ENCODE measurements at regions not wholly inside any gene's neighbourhood (a gene's known extent, or its start where the extent isn't known, plus 50 kb on each side); places are given as distances from the start of the nearest gene placed in this dataset.

GRCh38 chr6:14187406-14187805, 69.8 kb downstream of the CD83 start:
- no peak for DNase-seq (ENCODE audit: low spot score)

DNA sequence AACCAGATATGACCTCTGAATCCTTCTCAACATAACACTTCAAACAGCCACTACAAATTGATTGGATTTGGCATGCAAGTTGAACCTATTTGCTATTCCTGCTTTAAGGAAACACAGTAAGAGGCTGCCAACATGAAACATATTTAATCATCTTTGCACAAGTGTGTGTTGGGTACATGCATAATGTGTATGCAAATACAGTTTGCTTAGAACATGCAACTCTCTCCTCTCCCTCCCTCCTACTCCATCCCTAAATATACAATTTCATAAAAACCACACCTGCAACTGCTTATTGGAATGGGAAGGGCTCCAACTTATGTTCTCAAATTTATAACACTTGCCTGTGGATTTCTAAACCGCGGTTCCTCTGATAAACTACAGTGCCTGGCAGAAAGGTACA, 71.5 kb downstream of the CD83 start:
- DNase-seq (ENCODE audit: low spot score): no peak

DNA sequence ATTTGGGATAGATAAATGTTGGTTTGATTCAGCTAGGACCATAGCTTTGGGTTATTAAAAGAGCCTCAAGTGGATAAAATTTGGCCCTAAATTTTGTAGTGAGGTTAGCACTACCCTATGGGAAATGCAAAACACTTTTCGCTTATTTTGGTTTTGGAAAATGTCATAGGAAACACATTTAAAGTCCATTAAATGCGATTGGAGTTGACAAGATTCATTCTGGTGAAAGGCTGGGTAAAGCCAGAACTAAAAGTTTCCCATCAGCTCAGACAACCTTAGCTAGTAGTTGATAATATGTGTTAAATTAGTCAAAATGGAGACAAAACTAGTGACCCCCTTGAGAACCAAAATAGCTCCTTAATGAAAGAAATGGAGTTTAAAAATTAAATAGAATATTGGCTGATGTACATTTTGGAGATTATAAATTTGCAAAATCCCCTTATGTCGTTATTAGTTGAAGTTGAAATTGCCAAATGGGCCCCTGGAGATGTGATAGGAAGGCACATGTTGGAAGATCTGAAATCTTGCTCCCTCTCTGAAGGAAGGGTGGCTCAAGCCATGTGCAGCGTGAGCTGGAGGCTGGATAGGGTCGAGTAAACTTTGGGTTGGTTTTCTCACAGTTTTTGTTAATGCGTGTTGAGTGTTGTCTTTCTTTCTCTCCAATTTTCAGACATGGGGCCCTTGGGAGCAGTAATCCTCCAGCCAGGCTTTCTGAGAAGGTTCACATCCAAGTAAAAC, 72.8 kb downstream of the CD83 start:
- DNase-seq (ENCODE audit: low spot score): no peak

GRCh38 chr6:14190929-14191224, 73.3 kb downstream of the CD83 start:
- no peak for DNase-seq (ENCODE audit: low spot score)

GRCh38 chr6:14191761-14192160, 74.2 kb downstream of the CD83 start:
- no peak for DNase-seq (ENCODE audit: low spot score)

DNA sequence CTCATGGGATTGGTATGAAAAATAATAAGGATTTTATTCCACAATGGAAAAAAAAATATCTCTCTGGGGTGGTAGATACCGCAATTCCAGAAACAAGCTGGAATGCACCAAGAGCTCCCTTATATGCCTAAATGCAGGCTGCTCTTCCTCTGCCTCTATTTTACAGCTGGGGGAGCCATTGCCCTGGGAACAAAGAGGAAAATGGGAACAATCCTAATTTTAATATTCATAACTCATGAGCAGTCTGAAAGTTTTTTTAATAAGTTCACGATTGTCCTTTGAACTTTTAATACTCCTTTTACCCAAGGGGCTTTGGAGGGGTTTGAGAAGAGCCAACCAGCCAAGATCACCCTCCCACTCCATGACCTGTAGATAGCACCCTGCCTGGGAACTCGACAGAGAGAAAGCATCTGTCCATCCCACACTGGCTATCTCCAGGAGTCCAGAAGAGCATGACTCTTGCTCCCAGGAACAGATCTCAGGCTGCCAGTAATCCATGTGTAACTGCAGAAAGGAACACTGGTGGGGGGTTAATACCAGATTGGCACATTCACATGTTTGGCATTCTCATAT, 74.7 kb downstream of the CD83 start:
- no peak for DNase-seq (ENCODE audit: low spot score)

DNA sequence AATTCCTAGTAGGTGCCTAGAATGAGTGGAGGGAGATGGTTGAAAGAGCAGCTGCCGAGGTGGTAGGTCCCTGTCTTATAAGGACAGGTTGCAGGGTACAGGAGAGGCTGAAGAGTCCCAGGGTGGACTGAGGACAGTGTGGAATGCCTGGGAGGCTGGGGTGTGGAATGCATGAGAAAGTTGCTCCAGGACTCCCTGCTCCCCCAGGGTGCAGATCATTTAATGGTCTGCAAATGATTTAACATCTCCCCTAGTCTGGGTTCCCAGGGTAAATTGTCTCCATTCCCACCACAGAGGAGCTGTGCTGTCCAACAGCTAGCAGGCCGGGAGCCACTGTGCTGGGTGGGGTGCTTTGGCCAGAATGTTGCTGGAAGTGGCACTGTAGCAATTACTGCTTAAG, 76.0 kb downstream of the CD83 start:
- no peak for DNase-seq (ENCODE audit: low spot score)

GRCh38 chr6:14194483-14194882, 76.9 kb downstream of the CD83 start:
- DNase-seq (ENCODE audit: low spot score): no peak

DNA sequence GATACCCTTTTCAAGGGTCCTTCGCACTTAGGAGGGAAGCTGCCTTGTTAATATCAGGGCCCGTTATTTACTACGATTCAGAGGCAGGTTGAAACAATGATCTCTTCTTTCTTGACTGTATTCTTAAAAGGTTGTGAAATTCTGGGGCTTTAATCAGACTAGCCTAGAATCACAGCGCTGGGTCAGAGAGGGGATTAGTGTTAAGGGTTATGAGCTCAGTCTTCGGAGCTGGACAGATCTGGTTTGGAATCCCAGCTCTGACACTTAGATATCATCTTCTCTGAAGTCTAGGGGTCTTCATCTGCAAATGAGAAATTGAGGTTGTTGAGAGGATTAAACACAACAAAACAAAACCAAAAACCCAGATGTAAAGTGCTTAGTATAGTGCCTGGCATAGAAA, 77.4 kb downstream of the CD83 start:
- DNase-seq (ENCODE audit: low spot score): no peak

DNA sequence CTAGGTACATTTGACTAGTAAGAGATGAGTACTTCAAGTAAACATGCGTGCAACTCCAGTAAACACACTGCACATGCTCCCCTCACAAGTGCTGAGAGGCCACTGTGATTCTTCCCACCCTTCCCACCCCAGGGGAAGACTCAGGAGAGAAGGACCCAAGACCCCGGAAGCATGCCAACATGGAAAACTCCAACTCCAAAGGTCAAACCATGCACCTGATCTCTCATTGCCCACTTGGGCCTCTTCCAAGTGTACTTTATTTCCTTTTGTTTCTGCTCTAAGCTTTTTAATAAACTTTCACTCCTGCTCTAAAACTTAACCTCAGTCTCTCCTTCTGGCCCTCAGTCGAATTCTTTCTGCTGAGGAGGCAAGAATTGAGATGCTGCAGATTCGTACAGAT, 78.5 kb downstream of the CD83 start:
- no peak for DNase-seq (ENCODE audit: low spot score)

DNA sequence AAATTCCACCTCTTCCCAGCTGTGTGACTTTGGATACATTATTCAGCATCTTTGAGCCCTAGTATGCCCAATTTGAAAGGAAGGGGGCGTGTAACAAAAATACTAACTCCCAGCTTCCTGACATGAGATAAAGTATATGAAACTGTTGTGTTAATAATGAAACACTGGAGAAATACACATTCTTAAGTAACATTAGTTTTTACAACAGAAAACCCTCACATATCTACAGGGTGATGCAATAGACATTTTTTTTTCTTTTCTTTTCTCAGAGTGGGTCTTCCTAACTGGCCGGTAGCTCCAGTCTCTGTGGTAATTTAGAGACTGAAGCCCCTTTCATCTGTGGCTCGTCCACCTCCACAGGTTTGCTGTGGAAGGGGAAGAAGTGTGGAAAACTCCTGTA, 79.5 kb downstream of the CD83 start:
- no peak for DNase-seq (ENCODE audit: low spot score)

DNA sequence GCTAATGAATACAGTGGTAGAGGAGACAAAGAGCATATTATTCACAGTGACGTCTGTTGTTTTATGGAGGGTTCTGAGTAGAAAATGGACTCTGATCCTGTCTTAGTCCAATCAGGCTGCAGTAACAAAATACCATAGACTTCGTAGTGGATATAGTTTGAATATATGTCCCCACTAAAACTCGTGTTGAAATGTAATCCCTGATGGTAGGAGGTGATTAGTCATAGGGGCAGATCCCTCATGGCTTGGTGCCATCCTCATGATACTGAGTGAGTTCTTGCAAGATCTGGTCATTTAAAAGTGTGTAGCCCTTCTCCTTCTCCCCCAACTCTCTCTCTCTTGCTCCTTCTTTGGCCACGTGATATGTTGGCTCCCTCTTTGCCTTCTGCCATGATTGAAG, 82.5 kb downstream of the CD83 start:
- no peak for DNase-seq (ENCODE audit: low spot score)

DNA sequence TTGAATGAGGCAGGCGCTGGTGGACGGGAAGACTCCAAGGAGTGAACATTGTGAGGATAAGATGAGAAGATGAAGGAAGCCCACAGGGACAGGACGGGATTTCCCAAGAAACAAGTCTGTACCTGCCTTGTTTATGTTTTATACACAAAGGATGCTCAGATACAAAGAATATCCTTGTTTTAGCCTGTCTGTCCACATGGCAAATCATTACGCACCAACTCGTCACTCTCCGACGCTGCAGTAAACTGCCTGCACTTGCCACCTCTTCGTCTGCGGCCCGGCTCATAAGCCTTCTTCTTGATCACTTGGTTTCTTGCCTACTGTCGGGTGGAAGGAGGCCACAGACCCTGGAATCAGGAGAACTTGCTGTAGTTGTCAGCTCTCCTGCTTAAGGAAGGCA, 85.4 kb downstream of the CD83 start:
- DNase-seq (ENCODE audit: low spot score): no peak

DNA sequence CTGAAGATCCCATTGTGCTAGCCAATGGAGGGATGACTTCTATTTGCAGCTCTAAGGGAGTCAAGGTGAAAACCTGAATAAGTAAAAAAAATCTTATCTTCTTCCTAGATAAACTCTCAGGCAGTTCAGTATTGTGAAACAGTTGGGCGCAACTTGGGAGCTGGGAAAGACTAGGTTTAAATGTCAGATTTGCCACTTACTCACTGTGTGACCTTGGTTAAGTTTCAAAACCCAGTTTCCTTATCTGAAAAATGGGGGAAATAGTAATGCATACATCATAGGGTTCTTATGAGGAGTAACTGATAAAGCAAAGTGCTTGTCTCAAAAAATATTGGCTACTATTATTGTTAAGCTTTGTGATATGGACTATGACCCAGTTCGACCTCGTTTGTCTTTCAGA, 88.8 kb downstream of the CD83 start:
- DNase-seq (ENCODE audit: low spot score): no peak

- no peak for DNase-seq (ENCODE audit: low spot score)
Measured at GRCh38 chr6:14207448-14207847, 89.9 kb downstream of the CD83 start.

- DNase-seq (ENCODE audit: low spot score): no peak
Measured at GRCh38 chr6:14209000-14209399, 91.4 kb downstream of the CD83 start.

DNA sequence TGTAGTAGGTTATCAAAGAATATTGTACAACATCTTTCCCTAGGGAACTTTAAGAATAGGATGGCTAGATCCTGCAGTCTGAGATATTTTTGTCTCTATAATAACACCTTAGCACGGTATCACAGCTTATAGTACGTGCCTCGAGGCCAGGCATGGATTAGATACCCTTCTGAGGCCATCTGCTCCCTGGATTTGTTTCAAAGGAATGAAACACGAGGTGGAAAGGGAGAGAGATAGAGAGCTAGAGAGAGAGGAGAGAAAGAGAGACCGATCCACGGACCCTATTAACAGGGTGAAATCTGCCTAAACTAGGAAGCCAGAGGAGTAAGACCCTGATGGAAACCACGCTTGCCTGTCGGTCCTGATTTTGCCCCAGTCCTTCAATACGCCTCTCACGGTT, 92.5 kb downstream of the CD83 start:
- no peak for DNase-seq (ENCODE audit: low spot score)

GRCh38 chr6:14210663-14211561, 93.3 kb downstream of the CD83 start:
- peak; percentile 90 for DNase-seq (ENCODE audit: low spot score)

DNA sequence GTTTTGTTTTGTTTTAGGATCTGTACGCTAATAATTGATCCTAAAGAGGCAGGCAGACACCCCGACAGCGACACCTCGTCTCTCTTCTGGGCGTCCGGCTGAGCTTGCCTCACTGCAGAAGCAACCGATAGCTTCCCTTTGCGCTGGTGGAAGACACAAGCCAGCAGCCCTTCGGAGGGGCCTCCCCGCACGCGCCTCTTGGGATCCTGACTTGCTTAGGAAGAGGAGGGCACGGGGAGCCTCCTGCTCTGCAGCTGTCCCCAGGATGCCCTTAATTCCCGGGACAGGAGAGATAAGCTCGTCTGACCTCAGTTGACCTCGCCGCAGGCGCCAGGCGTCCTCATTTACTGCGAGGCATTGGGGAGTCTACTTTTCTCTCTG, 94.0 kb downstream of the CD83 start:
- DNase-seq (ENCODE audit: low spot score): no peak

DNA sequence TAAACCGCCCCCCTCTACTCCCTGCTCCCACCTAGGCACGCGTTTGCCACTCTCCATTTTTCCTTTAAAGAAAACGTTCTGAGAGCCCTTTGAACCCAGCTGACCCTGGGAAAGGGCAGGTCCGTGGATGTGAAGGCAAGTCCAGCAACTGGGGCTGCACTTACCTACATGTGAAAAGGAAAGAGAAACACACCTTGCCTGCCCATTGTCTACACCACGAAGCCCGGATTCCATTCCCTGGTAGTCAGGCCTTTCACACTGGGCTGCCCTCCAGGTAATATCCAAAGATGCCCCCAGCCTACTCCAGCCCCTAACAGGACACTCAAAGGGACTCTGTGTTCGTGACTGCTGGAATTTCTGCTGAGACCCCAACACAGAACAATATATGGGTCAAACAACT, 94.4 kb downstream of the CD83 start:
- DNase-seq (ENCODE audit: low spot score): no peak

DNA sequence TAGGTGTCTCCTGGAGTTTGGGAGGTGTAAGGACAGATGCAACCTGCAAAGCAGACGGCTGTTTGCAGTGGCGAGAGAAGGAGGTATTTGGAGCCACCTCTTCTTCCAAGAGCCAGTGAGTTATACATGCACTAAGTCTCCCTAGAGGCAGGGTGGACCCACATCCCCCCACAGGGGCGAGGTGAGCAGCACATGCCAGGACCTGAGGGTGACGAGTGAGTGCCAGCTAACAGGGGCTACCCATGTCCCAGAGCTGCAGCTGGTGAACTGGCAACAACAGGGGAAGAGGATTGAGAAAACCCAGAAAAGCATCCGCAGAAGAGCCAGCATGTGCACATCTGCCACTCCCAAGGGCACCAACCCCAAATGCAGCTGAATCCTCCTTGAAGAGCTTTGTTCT, 95.1 kb downstream of the CD83 start:
- no peak for DNase-seq (ENCODE audit: low spot score)

DNA sequence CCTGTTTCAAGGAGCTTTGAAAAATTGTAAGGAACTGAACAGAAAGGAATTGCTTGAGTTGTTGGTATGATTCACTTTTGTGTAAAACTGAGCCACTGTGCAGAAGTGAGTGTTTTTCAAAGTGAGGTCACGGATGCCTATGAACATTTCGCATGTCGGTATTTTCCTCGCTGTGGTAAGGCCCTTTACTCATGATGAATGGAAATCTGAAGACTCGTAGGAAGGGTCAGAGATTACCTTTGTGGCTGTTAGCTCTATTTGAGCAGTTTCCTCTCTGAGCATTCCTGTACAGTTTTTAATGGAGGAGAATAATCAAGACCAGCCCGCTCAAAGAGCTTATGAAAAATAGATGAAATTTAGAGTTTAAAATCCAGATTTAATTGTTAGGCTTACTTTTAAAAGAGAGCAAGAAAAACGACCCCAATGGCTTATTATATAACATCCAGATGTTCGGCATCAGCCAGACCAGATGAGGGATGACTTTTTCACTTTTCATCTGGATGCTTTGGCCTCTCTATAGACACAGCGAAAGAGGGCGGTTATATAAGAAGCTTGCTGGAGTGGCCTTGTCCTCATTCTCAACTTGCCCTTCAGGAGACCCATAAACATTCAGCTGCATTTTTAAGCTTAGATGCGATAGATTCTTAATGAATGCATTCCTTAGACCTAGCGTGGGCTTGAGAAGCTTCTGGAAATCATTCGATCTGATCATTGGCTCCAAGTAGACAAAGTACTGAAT, 99.5 kb downstream of the CD83 start:
- no peak for DNase-seq (ENCODE audit: low spot score)

Data from putamen (tissue), 1 donor.